ENCODE measurements at regions not wholly inside any gene's neighbourhood (a gene's known extent, or its start where the extent isn't known, plus 50 kb on each side); places are given as distances from the start of the nearest gene placed in this dataset.

DNA sequence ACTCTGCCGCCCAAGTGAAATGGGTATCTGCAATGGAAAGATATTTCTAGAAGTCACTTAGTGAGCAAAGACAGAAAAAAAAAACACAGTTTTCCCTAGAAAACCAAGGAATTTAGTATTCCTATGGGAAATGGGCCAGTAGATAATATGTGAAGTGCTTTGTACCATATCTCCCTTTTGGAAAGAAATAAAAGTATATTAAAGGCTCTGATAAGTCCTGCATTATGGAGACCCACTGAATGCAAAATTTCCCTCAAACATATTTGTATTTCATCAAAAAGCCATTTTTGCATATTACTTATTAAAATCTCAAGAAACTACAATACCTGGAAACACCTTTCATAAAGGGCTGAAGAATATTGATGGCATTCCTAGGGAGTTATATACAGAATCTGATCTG, 51.6 kb upstream of the DYNLRB2 start:
- DNase-seq (ENCODE audit: low spot score) = no peak

DNA sequence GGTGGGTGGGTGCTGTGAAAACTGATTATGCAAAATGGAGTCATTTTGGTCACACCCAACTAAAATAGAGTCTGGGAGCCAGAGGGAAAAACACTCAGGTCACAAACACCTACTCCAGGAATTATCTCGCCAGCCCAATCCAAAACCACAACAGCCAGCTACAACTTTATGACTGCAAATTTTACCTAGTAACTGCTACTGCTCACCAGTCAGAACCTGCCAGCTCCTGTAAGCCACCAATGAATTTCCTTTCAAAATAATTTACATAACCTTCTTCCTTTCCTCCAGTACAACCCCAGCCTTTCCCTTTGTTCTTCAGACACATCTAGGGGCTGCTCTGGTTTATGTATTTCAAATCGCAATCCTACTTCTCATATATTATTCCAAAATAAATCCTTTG, 52.6 kb upstream of the DYNLRB2 start:
- no peak for DNase-seq (ENCODE audit: low spot score)

DNA sequence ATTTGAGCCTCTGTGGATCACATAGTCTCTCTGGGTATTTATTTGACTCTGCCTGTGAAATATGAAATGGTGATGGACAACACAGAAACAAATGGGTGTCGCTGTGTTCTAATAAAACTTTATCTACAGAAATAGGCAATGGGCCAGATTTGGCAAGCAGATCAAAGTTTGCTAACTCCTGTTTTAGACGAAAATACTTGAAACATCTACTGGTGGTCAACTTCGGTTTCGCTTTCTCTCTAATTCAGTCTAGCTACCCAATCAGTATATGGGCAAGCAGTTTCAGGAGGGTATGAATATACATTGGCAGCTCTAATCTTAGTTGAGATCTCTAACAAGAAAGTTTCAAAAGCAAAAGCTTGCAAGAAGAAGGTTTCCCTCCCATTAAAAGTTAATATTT, 60.1 kb upstream of the DYNLRB2 start:
- no peak for DNase-seq (ENCODE audit: low spot score)

DNA sequence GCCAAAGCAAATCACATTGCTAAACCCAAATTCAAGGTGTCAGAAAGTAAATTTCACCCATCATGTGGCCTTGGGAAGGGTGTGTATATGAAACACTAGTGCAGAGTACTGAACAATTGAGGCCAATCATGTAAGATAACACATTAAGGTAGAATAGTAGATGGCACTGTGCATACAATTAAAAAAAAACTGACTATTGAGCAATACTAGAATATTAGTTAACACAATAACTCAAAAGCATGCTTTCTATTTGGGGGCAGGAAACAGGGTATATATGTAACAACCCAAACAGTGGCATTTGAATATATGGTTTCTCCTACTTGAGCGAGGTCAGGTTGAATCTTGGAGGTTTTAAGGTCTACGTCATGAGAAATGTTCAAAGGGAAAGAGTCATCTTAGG, 63.0 kb upstream of the DYNLRB2 start:
- no peak for DNase-seq (ENCODE audit: low spot score)

DNA sequence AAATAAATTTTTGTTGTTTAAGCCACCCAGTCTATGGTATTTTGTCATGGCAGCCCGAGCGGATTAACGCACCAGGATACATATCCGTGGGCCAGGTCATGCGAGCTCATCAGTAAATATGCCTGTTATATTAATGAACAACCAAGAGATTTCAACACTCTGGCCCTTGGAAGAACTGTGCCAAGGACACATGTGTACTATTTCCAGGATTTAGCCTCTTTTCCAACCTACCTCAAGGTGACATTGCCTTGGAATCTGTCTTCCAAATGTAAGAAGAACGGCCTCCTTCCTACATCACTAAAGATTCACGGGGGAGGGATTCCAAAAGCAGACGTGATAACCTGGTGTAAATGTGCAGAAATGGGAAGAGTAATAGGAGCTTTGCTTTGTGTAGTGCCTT, 72.8 kb upstream of the DYNLRB2 start:
- DNase-seq (ENCODE audit: low spot score) = no peak

DNA sequence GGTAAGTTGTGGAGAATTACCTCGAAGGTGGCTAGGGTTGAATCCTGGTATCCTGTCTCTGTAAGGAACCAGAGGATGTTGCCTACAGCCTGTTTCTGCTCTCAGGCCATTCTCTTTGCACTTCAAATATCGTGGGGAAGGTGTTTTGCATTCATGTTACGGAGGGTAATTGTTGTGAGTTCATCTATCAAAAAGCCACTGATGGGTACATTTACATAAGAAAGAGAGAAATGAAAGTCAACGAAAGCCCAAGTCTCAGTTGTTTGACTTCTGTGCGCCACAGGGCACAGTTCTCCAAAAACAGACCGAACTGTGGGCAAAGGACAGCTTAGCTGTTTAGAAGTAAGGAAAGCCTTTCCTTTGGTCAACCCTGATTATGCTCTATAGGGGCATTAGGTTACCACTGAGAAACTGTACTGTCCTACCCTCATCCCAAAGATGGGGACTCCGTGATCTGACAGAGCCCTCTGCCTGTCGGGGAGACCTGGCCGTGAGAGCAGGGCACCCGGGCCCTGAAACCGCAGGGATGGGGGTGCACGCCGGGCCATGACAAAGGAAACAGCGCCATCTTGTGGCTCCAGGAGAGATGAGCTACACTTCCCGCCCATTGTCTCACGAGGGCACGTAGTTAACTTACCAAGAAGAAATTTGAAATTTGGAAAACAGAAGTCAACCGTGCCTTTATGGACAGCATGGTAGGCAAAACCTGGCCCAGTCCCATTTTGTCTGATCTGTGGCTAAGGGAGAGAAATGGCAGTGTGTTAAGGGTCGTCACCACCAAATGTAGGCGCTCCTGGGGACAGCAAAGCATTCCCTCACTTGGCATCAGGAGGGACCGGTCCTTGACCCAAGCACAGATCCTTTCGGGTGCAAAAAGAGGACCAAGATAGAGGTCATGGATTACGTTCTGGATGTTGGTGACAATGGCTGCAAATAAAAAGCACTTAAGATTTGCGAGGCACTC, 74.5 kb upstream of the DYNLRB2 start:
- DNase-seq (ENCODE audit: low spot score) = peak; percentile 78

DNA sequence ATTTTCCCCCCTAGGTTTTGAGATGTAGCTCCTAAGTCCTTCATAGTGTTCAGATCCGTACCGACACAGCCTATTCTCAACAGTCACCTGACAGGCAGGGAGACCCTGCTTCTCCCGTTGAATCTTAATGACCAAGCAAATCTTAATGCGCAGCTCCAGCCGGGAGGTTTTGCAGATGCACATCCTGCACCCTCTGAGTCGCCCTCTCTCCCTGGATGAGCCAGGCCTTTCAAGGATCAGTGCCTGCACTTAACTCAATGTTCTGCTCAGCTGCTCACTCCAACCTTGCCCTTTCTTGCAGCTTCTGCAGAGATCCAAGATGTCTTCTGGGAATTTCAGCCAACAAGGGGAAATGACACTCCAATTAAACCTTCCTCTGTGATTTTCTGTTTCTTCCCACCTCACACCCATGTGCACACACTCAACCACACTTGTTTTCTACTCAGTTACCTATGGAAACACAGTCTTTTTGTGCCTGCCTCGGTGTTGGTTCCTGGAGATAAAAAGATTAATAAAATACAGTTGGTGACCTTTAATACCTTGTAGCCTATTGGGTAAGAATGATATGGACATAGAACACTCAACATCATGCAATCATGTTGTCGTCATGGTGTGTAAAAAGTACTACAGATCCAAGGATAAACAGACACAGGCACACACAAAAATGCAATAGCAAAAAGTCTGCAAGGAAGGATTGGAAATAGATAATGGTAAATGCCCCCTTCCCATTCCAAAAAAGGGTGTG, 76.9 kb upstream of the DYNLRB2 start:
- no peak for DNase-seq (ENCODE audit: low spot score)

DNA sequence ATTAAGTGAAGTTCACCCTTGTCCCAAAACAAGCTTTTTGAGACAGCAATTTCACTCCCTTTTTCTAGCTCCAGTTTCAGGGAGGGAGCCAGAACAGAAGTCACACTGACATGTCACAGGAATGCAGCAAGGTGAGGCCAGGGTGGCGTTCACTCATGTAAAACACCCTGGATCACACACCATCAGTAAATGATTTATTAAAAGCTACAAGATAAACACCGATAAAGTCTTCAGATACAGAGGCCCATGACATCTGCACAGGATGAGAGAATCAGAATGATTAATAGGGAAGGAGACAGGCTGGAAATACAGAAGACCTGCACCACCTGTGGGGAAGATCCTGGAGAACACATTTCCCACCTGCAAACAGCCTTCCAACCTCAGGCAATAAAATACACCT, 77.5 kb upstream of the DYNLRB2 start:
- peak; percentile 40 for DNase-seq (ENCODE audit: low spot score)

DNA sequence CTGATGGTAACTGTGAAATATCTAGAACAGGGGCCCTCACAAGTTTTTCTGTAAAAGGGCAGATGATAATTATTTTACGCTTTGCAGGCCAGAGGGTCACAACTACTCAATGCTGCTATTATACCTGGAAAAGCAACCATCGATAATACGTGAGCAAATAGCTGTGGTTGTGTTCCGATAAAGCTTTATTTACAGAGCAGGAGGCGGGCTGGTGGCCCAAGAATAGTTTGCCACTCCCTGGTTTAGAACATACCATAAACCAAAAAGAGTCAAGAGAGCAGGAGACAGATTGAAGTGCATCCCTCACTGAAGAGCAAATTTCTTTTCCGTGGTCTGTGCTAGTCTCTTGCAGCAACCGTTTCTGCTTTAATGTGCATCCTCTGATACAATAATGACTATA, 77.9 kb upstream of the DYNLRB2 start:
- peak; percentile 51 for DNase-seq (ENCODE audit: low spot score)

DNA sequence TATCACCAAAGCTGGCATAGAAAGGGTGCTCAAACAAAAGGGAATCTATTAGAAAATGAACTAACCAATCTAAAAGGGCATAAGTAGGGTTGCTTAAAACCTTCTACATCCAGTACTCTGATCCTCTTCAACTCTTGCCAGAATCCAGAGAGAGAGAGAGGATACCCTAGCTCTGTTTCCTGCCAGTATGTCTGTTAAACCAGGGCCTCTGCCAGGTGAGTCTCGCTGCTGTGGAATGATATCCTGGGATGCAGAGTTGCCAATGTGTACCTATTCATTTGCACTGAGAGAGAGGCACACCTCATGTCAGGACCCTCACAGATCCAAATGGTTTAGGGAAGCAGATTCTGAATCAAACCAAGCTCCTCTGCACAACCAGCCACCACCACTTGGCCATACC, 79.8 kb upstream of the DYNLRB2 start:
- DNase-seq (ENCODE audit: low spot score) = no peak

DNA sequence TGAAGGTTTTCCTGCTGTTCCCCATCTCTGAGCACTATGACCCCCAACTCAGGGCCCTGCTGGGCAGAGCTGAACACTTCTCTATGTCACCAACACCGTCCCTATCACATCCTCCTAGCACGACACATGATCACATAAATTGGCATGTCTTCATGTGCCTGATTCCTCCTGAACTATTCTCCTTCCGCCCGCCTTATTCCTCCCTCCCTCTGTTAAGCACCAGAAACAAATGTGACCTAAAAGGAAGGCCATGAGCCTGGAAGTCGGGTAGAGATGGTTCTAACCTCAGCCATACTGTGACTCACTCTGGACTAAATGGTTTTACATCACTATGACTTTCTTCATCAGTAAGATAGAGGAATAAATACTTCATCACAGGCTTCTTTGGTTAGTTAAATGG, 80.8 kb upstream of the DYNLRB2 start:
- no peak for DNase-seq (ENCODE audit: low spot score)

DNA sequence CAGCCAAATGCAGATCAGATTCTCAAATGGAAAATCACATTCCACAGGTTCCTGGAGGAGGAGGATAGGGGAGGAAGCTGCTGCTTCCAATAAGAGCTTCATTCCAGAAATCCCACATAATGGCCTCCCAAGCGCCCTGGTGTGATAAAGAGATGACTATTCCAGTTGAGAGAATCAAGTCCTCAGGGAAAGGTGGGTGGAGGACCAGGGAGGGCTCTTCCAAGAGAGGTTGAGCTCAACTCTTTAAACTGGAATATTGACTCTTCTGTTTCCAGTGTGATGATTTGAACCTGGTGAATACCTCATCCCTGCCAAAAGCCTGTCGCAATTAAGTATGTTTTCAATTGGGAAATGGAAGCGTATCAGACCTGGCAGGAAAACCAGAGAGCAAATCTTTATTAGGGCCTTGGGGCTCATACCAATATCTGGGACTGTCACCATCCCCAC, 81.4 kb upstream of the DYNLRB2 start:
- DNase-seq (ENCODE audit: low spot score) = no peak

DNA sequence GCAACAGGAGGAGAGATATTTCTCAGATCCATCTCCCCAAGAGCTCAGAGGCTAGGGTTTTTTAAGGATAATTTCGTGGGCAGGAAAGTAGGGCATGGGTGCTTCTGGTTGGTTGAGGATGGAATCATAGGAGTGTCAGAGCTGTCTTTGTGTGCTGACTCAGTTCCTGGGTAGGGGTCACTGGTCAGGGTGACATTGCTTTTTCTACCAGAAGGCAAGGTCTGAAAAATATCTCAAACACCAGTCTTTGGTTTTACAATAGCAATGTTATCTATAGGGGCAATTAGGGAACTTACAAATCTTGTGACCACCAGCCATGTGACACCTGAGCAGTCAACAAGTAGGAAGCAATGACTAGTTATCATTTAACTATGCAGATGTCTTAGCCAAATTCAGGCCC, 82.9 kb upstream of the DYNLRB2 start:
- DNase-seq (ENCODE audit: low spot score) = no peak

DNA sequence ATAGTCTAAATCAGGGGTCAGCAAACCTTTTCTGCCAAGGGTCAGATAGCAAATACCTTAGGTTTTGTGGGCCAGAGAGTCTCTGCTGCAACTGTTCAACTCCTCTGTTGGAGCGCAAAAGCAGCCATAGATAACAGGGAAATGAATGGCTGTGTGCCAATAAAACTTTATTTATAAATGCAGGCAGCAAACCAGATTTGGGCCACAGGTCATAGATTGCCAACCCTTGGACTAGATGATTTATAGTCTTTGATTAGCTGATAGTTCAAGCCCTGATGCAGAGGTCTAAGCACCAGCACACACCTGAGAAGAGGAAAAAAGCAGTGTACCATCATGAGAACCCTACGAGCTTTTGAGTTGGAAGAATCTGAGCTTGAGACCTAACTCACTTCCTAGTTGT, 86.0 kb upstream of the DYNLRB2 start:
- no peak for DNase-seq (ENCODE audit: low spot score)

DNA sequence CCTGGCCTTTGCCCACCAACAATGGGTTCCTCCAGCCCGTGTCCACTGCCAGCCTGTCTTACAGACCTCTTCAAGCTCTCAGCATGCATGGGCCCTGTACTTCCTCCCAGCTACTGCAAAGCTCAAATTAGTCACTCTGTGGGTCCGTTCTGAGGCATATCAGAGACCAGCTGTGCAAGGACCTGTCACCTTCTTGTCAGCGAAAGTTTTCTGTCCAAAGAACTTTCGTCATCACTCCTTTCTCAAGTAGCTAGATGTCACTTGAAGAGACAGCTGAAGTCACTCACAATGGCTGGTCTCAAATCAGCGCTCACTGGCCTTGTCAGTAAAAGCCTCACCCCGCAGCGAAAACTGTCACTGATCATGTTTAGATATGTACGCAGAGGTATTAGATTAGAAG, 91.4 kb upstream of the DYNLRB2 start:
- DNase-seq (ENCODE audit: low spot score) = no peak

DNA sequence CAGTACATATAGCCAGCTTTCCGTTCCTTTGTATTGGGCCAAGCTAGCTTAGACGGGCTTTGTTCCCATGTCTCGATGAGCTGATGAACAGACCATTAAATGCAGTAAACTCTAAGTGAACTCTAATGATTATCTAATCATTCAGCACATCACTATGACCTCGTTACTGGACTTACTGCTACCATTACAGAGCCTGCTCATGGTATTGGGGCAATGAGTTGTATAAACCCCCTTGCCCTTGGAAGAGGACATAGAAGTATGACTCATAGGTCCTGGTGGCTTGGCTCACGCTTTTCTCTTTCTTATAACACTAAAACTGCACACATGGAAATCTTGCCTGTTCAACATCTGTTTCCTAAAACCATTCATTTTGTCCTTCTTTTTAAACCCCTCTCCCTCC, 93.6 kb upstream of the DYNLRB2 start:
- no peak for DNase-seq (ENCODE audit: low spot score)

DNA sequence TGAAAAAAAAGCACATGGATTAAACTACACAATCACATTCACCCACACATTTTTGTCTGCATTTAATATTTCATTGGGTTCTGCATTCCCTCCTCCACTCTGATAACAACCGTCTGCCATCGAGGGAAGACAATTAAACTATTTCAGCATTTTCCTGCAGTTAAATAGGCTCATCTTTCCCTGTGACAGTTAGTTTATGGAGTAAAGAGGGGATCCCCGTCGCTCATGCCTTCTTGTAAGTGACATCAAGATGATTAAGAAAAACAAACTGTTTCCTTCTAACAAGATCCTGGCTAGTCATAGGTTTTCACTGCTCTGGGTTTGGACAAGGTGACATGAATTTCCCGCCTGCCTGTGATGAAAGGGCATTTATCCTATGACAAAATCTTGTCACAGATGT, 98.0 kb upstream of the DYNLRB2 start:
- DNase-seq (ENCODE audit: low spot score) = no peak

DNA sequence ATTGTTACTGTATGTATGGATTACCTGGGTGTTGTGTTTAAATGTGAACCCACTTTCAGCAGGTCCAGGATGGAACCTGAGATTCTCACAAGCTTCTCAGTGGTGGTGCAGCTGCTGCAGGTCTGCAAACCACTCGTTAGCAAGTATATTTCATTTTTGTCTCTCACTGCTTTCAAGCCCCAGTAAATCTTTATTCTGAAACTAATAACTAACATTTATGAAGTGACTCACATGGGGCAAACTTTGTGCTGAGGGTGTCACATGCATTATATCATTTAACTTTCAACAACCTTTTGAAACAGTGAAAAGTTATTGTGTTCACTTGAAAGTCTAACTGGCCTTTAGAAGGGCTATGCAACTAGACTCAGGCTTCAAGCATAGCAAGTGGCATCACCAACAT, 98.9 kb upstream of the DYNLRB2 start:
- no peak for DNase-seq (ENCODE audit: low spot score)

DNA sequence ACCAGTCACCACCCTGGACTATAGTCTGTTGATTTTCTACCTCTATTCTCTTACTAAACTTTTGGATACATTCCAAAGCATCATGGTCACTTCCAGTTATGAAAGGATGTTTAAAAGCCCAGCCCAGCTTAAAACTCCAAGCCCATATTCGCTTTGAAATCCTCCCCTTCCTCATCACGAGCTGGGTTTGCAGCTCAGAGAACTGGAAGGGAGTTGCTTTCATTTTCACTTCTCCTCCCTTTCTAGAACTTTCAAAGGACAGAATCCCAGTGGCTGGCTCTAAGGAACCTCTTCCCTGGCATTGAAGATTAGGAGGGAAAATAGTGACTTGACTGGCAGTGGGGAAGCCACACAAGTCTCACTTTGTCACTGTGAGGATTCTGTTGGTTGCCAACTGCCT, 100.1 kb upstream of the DYNLRB2 start:
- no peak for DNase-seq (ENCODE audit: low spot score)

DNA sequence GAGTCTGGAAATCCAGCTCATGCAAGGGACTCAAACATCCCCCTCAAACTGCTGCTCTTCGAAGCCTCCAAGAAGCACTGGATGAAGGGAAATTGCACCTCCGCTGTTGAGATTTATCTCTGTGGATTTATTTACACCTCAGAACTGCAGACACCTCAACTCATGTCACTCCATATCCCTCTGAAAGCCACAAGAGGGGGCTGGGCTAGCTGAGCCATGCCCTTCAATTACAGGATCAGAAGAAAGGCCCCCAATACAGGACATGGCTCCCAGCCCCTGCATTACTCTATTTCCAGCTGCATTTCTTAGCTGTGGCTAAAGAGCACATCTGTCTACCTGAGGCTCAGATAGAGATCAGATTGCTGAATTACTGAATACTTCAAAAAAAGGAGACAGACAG, 103.1 kb upstream of the DYNLRB2 start:
- DNase-seq (ENCODE audit: low spot score) = peak; percentile 23

DNA sequence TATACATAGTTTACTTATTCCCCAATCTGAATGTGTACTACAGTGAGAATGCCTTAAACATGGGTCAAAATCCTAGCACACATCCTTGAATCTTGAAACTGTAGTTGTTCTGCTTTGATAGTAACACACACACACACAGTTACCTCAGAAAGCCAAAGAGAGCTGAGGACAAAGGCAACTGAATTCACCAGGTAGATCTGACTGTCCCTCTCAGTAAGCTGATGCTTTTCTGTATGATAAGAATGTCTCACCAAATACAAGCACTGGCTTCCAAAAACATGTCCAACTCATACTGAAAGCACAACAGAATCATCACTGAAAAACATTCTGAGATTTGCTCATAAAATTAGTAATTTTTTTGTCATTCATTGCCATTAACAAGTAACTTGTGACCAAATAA, 104.3 kb upstream of the DYNLRB2 start:
- DNase-seq (ENCODE audit: low spot score) = no peak

DNA sequence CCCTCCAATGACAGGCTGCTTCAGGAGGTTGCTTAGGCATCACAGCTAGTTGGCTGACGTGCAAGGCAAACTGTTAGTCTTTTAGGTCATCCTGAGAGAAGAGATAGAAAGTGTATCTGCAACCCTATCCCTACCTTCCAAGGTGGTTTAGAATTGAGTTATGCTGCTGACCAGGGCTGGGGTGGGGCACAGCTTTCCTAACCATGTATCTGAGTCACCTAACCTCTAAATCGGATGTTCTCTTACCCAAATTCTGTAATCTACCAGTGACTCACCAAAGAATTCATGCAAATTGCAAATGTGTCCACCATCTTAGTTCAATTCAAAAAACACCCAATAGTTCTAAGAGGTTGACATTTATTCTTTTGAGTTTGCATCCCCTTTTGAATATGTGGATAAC, 107.2 kb upstream of the DYNLRB2 start:
- DNase-seq (ENCODE audit: low spot score) = no peak

DNA sequence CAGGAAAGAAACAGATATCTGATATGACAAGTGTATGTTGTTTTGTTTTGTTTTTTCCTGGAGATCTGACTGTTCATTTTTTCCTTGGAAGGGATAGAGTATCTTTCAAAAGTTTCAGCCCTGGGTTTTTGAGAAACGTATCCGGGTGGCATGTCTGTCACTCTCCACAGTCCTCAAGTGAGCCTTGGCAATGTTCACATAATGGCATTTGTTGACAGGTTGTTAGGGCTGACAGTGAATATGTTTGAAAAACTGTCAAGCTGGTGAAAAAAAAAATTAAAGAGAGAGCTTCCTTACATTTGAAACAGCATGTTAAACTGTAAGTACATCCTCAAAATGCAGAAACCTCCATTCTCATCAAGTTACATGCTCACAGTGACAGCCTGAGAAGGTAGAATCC, 113.0 kb upstream of the DYNLRB2 start:
- DNase-seq (ENCODE audit: low spot score) = no peak
